Uterus (tissue), 2 donors: ENCODE measurements at regions not wholly inside any gene's neighbourhood (a gene's known extent, or its start where the extent isn't known, plus 50 kb on each side); places are given as distances from the start of the nearest gene placed in this dataset.

Experiments
- POLR2A ChIP-seq, 2 donors: fragments of 450-650 bp; IDR thresholded peaks; one replicate each; pipeline ENCODE4 v1.6.1; 2016; ENCODE audit warnings: antibody characterized with exemption in 2 of 2, mild to moderate bottlenecking in 1 of 2, moderate library complexity in 1 of 2
- TF ChIP-seq, protein P1 (sequence below), 4 experiments: fragments of 200-600 bp in 2 of 4; fragments of 450-650 bp in 2 of 4; sonication (generic) in 2 of 4; IDR thresholded peaks; one replicate each; pipeline ENCODE4 v1.5.1; 2016 to 2019; ENCODE audit warnings: antibody characterized with exemption in 4 of 4, mild to moderate bottlenecking in 2 of 4, moderate library complexity in 1 of 4

- TF ChIP-seq, protein P1, sequence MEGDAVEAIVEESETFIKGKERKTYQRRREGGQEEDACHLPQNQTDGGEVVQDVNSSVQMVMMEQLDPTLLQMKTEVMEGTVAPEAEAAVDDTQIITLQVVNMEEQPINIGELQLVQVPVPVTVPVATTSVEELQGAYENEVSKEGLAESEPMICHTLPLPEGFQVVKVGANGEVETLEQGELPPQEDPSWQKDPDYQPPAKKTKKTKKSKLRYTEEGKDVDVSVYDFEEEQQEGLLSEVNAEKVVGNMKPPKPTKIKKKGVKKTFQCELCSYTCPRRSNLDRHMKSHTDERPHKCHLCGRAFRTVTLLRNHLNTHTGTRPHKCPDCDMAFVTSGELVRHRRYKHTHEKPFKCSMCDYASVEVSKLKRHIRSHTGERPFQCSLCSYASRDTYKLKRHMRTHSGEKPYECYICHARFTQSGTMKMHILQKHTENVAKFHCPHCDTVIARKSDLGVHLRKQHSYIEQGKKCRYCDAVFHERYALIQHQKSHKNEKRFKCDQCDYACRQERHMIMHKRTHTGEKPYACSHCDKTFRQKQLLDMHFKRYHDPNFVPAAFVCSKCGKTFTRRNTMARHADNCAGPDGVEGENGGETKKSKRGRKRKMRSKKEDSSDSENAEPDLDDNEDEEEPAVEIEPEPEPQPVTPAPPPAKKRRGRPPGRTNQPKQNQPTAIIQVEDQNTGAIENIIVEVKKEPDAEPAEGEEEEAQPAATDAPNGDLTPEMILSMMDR (IDR thresholded peaks at IDR 0.05) = no peak
- TF ChIP-seq POLR2A (IDR thresholded peaks at IDR 0.05) = no peak
These were observed 594.6 kb upstream of the ZP4 start for GRCh38 chr1:238485057-238485911.
